GM20000 (cell line): ENCODE measurements at regions not wholly inside any gene's neighbourhood (a gene's known extent, or its start where the extent isn't known, plus 50 kb on each side); places are given as distances from the start of the nearest gene placed in this dataset.

Experiments used
- DNase-seq: peaks from one replicate; pipeline ENCODE4 v3.0.0; 2012; ENCODE audit warnings: low spot score
- CTCF ChIP-seq: IDR thresholded peaks from 2 replicates; pipeline ENCODE4 v1.5.1; 2012; ENCODE audit warnings: mild to moderate bottlenecking, control low read depth; ENCODE audit errors: extremely low read depth, missing control alignments

GRCh38 chr2:58834404-58834803, 593.3 kb upstream of the FANCL start:
- peak; percentile 4 for DNase-seq
- TF ChIP-seq CTCF, result no peak

- no peak for TF ChIP-seq CTCF
- DNase-seq, result no peak
These were observed 585.7 kb upstream of the FANCL start for GRCh38 chr2:58826795-58827194.

DNA sequence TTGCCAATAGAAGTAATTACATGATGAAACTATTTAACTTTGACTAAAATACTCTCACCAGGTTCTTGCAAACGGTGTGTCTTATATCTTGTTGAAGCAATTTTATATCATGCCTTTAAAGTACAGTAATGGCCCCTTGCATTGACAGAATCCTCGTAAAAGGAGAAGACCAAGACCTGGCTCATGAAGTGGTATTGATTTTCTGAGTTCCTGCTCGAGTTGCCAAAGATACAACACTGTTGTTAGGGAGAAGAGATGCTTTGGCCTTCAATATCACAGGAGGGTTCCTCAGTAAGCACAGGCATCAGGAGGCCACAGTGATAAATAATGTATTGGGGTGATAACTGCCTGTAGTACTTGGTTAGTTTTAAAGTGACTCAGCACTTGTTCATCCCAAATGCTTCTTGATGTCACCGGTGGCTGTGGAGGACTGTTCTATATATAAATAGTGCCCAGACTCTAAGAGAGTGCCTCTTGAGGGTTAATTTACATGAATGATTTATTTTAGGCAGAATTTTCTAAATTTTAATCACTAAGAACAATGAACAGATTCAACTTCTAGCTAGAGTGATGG, 571.7 kb upstream of the FANCL start:
- DNase-seq, result no peak

GRCh38 chr2:58805126-58805525, 564.0 kb upstream of the FANCL start:
- DNase-seq, result no peak
- no peak for TF ChIP-seq CTCF

More for the DNA sequence above, 571.7 kb upstream of the FANCL start:
- no peak for TF ChIP-seq CTCF

DNA sequence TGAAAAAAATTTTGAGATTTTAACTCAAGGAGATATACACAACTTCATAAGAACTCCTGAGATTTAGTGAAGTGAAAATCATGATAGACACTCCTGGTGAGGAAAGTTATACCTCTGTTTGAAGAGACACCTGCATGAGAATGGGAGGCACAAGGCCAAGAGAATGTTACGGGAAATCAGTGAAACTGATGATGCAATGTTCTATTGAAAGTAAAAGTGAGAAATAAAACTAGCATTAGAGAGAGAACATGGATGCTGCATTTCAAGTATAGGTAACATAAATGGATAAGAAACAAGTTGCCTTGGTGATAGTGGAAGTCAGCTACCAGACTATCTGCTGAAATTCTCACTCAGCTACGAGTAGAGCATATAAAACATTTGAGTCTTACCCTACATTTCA, 562.1 kb upstream of the FANCL start:
- no peak for DNase-seq
- TF ChIP-seq CTCF, result no peak

DNA sequence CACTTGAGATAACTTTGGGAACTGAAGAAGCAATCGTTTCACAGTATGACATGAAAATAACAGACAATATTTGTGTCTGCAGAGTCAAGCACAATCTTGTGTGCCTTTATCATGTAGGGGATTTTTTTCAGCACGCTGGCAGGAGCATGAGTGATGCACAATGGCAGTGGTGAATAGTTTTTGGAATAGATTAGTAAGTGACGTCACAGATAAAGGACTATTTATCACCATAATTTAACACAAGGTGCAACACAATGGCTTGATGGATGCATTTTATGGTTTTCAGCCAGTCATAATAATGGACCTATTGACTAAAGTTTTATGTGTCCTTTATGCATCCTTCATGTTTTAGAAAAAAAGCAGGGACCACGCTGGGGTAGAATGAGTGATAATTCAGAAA, 559.8 kb upstream of the FANCL start:
- TF ChIP-seq CTCF, result no peak
- no peak for DNase-seq

DNA sequence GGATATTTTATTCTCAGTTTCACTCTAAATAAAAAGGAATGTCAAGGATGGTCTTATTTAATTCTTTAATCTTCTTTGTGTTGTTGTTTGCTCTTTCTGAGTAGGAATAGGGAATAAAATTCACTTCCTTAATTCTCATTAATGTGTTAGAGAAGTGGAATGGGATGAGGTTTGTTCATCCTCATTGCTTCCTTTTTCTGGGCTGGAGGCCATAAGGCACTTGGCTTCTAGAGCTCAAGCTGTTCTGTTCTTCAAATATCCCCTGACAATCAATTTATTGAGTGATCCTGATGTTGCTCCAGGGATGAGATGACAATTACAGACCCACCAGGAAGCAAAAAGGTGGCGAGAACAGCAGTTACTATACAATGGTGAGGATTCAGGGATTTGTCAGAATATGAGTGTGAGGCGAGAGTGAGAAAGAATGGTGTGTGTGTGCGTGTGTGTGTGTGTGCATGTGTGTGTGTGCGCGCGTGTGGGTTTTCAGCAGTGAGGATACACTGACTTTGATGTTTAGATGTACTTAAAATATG, 557.6 kb upstream of the FANCL start:
- no peak for DNase-seq
- no peak for TF ChIP-seq CTCF
